ENCODE measurements at regions not wholly inside any gene's neighbourhood (a gene's known extent, or its start where the extent isn't known, plus 50 kb on each side); places are given as distances from the start of the nearest gene placed in this dataset.

- DNase-seq: no peak
These were observed 64.9 kb upstream of the SALL4 start for GRCh38 chr20:51867251-51867650.

- no peak for DNase-seq
These were observed 62.6 kb upstream of the SALL4 start for GRCh38 chr20:51864967-51865366.

- DNase-seq: no peak
These were observed 60.5 kb upstream of the SALL4 start for GRCh38 chr20:51862796-51863195.

- DNase-seq: no peak
These were observed 59.6 kb upstream of the SALL4 start for GRCh38 chr20:51861726-51862466.

GRCh38 chr20:51860111-51860882, 58.0 kb upstream of the SALL4 start:
- no peak for DNase-seq

GRCh38 chr20:51856432-51856831, 54.1 kb upstream of the SALL4 start:
- no peak for DNase-seq

GRCh38 chr20:51854921-51855320, 52.6 kb upstream of the SALL4 start:
- no peak for DNase-seq
